ENCODE measurements at regions not wholly inside any gene's neighbourhood (a gene's known extent, or its start where the extent isn't known, plus 50 kb on each side); places are given as distances from the start of the nearest gene placed in this dataset.
"Not testable (repeated sequence)": the region's sequence is repeated elsewhere in the genome, so short reads cannot be mapped to it uniquely, and the experiment has no call there.

DNA sequence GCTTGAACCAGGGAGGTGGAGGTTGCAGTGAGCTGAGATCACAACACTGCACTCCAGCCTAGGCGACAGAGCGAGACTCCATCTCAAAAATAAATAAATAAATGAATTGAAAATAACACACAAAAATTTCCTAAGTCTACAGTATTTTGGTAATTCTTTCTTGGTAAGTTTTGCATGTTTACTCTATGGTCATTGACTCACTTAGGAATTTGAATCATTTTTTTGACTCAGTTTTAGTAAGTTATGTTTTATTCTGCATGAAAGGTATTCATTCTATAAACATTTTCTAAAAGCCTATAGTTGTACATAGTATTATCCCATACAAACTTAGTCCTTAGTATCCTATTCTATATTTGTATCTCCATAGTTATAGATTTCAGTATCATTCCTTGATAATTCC, 772.9 kb upstream of the SLIT2 start:
- TF ChIP-seq POLR2A (IDR thresholded peaks at IDR 0.05) (no peak), POLR2AphosphoS5 (IDR thresholded peaks at IDR 0.05) (no peak), EP300 (IDR thresholded peaks at IDR 0.05; ENCODE audit: low read depth) (no peak)
- TF ChIP-seq, protein P1, sequence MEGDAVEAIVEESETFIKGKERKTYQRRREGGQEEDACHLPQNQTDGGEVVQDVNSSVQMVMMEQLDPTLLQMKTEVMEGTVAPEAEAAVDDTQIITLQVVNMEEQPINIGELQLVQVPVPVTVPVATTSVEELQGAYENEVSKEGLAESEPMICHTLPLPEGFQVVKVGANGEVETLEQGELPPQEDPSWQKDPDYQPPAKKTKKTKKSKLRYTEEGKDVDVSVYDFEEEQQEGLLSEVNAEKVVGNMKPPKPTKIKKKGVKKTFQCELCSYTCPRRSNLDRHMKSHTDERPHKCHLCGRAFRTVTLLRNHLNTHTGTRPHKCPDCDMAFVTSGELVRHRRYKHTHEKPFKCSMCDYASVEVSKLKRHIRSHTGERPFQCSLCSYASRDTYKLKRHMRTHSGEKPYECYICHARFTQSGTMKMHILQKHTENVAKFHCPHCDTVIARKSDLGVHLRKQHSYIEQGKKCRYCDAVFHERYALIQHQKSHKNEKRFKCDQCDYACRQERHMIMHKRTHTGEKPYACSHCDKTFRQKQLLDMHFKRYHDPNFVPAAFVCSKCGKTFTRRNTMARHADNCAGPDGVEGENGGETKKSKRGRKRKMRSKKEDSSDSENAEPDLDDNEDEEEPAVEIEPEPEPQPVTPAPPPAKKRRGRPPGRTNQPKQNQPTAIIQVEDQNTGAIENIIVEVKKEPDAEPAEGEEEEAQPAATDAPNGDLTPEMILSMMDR (IDR thresholded peaks at IDR 0.05): no peak
- in situ Hi-C loops (cut with MboI; ENCODE audit: low pct_ligation_motif_present in 1 of 4, low pct_unique_long_range_greater_than_20kb in 1 of 4, low sequenced_read_pairs in 3 of 4): no loop called here
- H3K27me3 ChIP-seq: no peaks in the 10 kb centered on the region
- no peak for DNase-seq
- no peaks in the 10 kb centered on the region for H3K4me1 ChIP-seq
- H3K27ac ChIP-seq: no peak overlapping the region
- H3K9me3 ChIP-seq: no peaks in the 10 kb centered on the region
- H3K4me3 ChIP-seq: no peak overlapping the region
- H3K36me3 ChIP-seq: no peaks in the 10 kb centered on the region
- intact Hi-C loops (cut with DNase I; ENCODE audit: low total_unique reads): no loop called here
- 87 to 100% methylated on average over 2 of the region's 2 CpGs for WGBS, 2 donors (ENCODE audit: low coverage in 1 of 2)

DNA sequence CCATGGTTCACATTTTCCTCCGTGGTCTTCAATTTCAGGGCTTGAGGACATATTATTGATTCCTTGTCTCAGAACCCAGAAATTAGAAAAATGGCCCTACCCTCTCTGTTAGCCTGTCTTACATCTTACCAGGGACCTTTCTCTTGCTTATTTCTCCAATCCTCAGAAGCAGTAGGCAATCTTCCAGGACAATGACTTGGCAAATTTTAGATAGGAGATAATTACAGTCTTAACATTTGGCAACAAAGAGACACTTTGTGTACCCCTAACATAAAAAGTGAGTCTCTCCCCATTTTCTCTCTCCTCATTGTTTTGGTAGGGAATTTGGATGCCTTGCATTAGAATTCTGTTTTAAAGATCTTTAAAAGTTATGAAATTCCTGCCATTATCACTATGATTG, 778.1 kb upstream of the SLIT2 start:
- H3K4me1 ChIP-seq: no peaks in the 10 kb centered on the region
- H3K27me3 ChIP-seq: no peaks in the 10 kb centered on the region
- H3K4me3 ChIP-seq: no peak overlapping the region
- no peaks in the 10 kb centered on the region for H3K36me3 ChIP-seq
- TF ChIP-seq POLR2AphosphoS5 (IDR thresholded peaks at IDR 0.05): no peak
- TF ChIP-seq, protein P1 (IDR thresholded peaks at IDR 0.05): no peak
- no peak for TF ChIP-seq EP300 (IDR thresholded peaks at IDR 0.05; ENCODE audit: low read depth)
- TF ChIP-seq POLR2A (IDR thresholded peaks at IDR 0.05): no peak
- WGBS, 2 donors (ENCODE audit: low coverage in 1 of 2): 67 to 80% methylated on average over 1 of the region's 1 CpG
- peaks cover 0 to 3% of the 10 kb centered on the region in 2 donors for H3K9me3 ChIP-seq
- in situ Hi-C loops (cut with MboI; ENCODE audit: low pct_ligation_motif_present in 1 of 4, low pct_unique_long_range_greater_than_20kb in 1 of 4, low sequenced_read_pairs in 3 of 4) (no loop called here), intact Hi-C loops (cut with DNase I; ENCODE audit: low total_unique reads) (no loop called here)
- H3K27ac ChIP-seq: no peak overlapping the region
- no peak for DNase-seq

DNA sequence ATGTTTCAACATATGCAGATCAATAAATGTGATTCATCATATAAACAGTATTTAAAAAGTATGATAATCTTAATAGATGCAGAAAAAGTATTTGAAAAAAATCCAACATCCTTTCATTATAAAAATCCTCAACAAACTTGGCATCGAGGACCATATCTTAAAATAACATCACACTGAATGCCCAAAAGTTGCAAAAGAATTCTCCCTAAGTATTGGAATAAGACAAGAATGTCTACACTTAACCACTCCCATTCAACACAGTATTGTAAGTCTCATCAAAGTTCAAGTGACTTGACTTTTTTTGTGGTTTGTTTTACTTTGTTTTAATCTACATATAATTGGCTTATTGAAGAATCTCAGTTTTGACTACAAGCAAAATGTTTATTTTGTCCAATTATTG, 779.0 kb upstream of the SLIT2 start:
- no peaks in the 10 kb centered on the region for H3K4me1 ChIP-seq
- in situ Hi-C loops (cut with MboI; ENCODE audit: low pct_ligation_motif_present in 1 of 4, low pct_unique_long_range_greater_than_20kb in 1 of 4, low sequenced_read_pairs in 3 of 4): no loop called here
- no peaks in the 10 kb centered on the region for H3K36me3 ChIP-seq
- TF ChIP-seq POLR2A (IDR thresholded peaks at IDR 0.05) (no peak), POLR2AphosphoS5 (IDR thresholded peaks at IDR 0.05) (no peak), EP300 (IDR thresholded peaks at IDR 0.05; ENCODE audit: low read depth) (no peak)
- TF ChIP-seq, protein P1 (IDR thresholded peaks at IDR 0.05): no peak
- 45 to 53% methylated on average over 1 of the region's 1 CpG for WGBS, 2 donors (ENCODE audit: low coverage in 1 of 2)
- H3K4me3 ChIP-seq: no peak overlapping the region
- no peak for DNase-seq
- peaks cover 0 to 3% of the 10 kb centered on the region in 2 donors for H3K9me3 ChIP-seq
- H3K27ac ChIP-seq: no peak overlapping the region
- intact Hi-C loops (cut with DNase I; ENCODE audit: low total_unique reads): no loop called here
- H3K27me3 ChIP-seq: no peaks in the 10 kb centered on the region

DNA sequence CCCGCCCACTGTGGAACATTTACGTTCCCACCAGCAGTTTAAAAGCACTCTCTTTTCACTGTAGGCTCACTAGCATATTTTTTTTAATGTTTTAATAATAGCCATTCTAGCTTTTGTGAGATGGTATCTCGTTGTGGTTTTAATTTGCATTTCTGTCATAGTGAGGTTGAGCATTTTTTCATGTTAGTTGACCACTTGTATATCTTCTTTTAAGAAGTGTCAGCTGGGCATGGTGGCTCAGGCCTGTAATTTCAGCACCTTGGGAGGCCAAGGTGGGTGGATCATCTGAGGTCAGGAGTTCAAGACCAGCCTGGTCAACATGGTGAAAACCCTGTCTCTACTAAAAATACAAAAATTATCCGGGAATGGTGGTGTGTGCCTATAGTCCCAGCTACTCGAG, 781.7 kb upstream of the SLIT2 start:
- H3K27ac ChIP-seq; in situ Hi-C loops (cut with MboI; ENCODE audit: low pct_ligation_motif_present in 1 of 4, low pct_unique_long_range_greater_than_20kb in 1 of 4, low sequenced_read_pairs in 3 of 4); H3K4me3 ChIP-seq; intact Hi-C loops (cut with DNase I; ENCODE audit: low total_unique reads); H3K36me3 ChIP-seq; H3K27me3 ChIP-seq; H3K4me1 ChIP-seq; H3K9me3 ChIP-seq; DNase-seq: not testable (repeated sequence)
- 74 to 89% methylated on average over 3 to 5 of the region's 5 CpGs for WGBS, 2 donors (ENCODE audit: low coverage in 1 of 2)

DNA sequence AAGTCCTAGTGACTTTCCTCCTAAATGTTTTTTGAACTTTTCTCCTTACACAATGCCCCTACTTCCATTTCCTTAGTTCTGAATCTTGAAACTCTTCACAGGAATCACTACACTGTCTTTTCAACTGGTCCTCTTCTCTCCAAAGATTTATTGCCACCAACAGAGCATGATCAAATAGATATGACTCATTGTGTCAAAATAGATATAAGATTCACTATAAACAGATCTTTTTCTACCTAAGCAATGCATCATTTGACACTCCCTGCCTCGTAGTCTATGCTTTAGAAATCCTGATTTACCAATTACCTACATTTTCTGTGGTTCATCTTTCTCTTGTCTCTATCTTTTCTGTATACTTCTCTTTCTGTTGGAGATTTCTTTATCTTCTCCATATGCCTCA, 789.6 kb upstream of the SLIT2 start:
- H3K4me3 ChIP-seq: no peak overlapping the region
- no peaks in the 10 kb centered on the region for H3K4me1 ChIP-seq
- 37 to 50% methylated on average over 1 of the region's 1 CpG for WGBS, 2 donors (ENCODE audit: low coverage in 1 of 2)
- intact Hi-C loops (cut with DNase I; ENCODE audit: low total_unique reads) (no loop called here), in situ Hi-C loops (cut with MboI; ENCODE audit: low pct_ligation_motif_present in 1 of 4, low pct_unique_long_range_greater_than_20kb in 1 of 4, low sequenced_read_pairs in 3 of 4) (no loop called here)
- H3K27ac ChIP-seq: no peak overlapping the region
- no peaks in the 10 kb centered on the region for H3K36me3 ChIP-seq
- DNase-seq: no peak
- no peaks in the 10 kb centered on the region for H3K9me3 ChIP-seq
- TF ChIP-seq, protein P1 (IDR thresholded peaks at IDR 0.05): no peak
- TF ChIP-seq EP300 (IDR thresholded peaks at IDR 0.05; ENCODE audit: low read depth): no peak
- no peaks in the 10 kb centered on the region for H3K27me3 ChIP-seq

Measured in transverse colon (tissue), 4 donors.